ENCODE measurements at regions not wholly inside any gene's neighbourhood (a gene's known extent, or its start where the extent isn't known, plus 50 kb on each side); places are given as distances from the start of the nearest gene placed in this dataset.
"Not testable (repeated sequence)": the region's sequence is repeated elsewhere in the genome, so short reads cannot be mapped to it uniquely, and the experiment has no call there.

- TF ChIP-seq CTCF, POLR2AphosphoS5, POLR2A, EP300 (IDR thresholded peaks at IDR 0.05): not testable (repeated sequence)
Measured at GRCh38 chr15:24300804-24301368, 374.7 kb upstream of the NPAP1 start.
